Liver (tissue), 2 donors: ENCODE measurements at regions not wholly inside any gene's neighbourhood (a gene's known extent, or its start where the extent isn't known, plus 50 kb on each side); places are given as distances from the start of the nearest gene placed in this dataset.

Source experiments
- TF ChIP-seq, protein P1 (sequence below): fragments of 150-350 bp; IDR thresholded peaks from 2 replicates; pipeline ENCODE4 v1.5.1; 2017; ENCODE audit warnings: improper control_type of control experiment, low read depth, low read length; ENCODE audit not compliant: missing input control
- TF ChIP-seq, protein P2 (sequence below): IDR thresholded peaks from 2 replicates; pipeline ENCODE4 v1.6.1; 2016; ENCODE audit warnings: antibody characterized with exemption, mild to moderate bottlenecking
- donor health status: healthy.

DNA sequence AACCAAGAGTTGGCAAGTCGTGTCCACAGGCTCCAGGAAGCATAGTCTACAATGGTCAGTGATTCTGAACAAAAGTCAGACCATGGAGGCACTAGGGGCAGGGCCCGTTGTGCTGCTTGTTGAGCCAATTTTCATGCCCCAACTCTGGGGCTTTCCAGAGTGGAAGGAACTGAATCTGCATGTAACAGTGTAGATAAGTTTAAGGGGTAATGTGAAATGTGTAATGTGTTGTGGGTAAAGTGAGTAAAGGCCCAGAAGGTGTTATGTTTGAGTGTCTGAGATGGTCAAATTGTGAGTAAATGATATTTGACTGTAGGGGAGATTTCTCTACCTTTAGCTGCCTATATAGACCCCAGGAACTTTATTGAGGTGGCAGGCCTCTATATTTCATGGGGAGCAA lies 1336.5 kb upstream of the SLC39A10 start:
- TF ChIP-seq, protein P1, sequence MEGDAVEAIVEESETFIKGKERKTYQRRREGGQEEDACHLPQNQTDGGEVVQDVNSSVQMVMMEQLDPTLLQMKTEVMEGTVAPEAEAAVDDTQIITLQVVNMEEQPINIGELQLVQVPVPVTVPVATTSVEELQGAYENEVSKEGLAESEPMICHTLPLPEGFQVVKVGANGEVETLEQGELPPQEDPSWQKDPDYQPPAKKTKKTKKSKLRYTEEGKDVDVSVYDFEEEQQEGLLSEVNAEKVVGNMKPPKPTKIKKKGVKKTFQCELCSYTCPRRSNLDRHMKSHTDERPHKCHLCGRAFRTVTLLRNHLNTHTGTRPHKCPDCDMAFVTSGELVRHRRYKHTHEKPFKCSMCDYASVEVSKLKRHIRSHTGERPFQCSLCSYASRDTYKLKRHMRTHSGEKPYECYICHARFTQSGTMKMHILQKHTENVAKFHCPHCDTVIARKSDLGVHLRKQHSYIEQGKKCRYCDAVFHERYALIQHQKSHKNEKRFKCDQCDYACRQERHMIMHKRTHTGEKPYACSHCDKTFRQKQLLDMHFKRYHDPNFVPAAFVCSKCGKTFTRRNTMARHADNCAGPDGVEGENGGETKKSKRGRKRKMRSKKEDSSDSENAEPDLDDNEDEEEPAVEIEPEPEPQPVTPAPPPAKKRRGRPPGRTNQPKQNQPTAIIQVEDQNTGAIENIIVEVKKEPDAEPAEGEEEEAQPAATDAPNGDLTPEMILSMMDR, result no peak
- TF ChIP-seq, protein P2, sequence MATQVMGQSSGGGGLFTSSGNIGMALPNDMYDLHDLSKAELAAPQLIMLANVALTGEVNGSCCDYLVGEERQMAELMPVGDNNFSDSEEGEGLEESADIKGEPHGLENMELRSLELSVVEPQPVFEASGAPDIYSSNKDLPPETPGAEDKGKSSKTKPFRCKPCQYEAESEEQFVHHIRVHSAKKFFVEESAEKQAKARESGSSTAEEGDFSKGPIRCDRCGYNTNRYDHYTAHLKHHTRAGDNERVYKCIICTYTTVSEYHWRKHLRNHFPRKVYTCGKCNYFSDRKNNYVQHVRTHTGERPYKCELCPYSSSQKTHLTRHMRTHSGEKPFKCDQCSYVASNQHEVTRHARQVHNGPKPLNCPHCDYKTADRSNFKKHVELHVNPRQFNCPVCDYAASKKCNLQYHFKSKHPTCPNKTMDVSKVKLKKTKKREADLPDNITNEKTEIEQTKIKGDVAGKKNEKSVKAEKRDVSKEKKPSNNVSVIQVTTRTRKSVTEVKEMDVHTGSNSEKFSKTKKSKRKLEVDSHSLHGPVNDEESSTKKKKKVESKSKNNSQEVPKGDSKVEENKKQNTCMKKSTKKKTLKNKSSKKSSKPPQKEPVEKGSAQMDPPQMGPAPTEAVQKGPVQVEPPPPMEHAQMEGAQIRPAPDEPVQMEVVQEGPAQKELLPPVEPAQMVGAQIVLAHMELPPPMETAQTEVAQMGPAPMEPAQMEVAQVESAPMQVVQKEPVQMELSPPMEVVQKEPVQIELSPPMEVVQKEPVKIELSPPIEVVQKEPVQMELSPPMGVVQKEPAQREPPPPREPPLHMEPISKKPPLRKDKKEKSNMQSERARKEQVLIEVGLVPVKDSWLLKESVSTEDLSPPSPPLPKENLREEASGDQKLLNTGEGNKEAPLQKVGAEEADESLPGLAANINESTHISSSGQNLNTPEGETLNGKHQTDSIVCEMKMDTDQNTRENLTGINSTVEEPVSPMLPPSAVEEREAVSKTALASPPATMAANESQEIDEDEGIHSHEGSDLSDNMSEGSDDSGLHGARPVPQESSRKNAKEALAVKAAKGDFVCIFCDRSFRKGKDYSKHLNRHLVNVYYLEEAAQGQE, result no peak
